ENCODE measurements at regions not wholly inside any gene's neighbourhood (a gene's known extent, or its start where the extent isn't known, plus 50 kb on each side); places are given as distances from the start of the nearest gene placed in this dataset.
"Not testable (repeated sequence)": the region's sequence is repeated elsewhere in the genome, so short reads cannot be mapped to it uniquely, and the experiment has no call there.

DNA sequence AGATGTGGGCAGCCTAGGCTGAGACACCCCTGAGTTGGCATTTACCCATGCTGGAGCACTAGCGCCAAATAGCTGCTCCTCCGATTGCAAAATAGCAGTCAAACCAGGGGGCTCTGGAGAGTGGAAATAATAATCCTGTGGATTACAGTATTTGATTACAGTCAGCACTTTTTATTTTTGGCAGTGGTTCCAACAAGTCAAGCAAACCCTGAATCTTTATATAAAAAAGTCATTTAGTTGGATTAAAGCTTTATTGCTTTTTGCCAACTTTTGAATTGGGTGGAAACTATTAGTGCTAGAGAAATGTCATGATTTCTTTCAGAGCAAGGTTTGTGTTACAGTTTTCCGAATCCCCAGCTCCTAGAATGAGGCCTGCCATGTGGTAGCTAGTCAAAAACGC lies 99.3 kb upstream of the FAM20A start:
- DNase-seq (ENCODE audit: low spot score), result no peak

DNA sequence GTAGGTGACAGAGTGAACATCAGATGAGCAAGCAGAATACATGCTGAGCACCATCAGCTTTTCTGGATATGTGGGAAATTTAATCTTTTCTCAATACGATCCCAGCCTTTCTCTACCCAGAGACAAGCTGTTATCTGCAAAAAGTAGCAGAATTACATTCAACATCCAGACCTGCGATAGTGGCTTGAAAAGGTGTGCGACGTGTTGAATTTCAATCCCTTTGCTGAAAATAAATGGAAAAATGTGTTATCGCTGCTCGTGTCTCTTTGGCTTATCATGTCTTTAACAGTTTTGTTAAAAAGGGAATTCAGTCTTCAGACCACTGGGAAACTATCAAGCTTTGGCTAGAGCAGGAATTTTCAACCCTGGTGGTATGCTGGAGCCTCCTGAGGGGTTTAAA lies 98.8 kb upstream of the FAM20A start:
- DNase-seq (ENCODE audit: low spot score), result no peak

DNA sequence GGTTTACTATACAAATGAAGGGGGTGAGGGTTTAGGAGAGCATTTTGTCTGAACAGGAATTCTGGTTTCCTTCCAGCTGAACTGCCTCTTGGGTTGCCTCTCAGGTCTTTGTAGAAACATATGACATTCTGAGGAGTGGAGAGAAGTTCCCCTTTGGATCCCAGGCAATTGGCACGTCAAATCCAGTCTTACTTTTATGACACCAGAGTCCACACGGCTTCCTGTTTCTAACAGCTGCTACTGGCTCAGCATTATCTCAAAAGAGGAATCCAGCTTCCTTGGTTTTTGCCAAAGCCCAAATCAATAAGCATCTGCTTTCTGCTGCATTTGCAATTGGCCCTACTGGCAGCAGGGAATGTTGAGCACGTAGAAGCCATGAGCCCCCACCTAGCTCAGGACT lies 97.6 kb upstream of the FAM20A start:
- no peak for DNase-seq (ENCODE audit: low spot score)

DNA sequence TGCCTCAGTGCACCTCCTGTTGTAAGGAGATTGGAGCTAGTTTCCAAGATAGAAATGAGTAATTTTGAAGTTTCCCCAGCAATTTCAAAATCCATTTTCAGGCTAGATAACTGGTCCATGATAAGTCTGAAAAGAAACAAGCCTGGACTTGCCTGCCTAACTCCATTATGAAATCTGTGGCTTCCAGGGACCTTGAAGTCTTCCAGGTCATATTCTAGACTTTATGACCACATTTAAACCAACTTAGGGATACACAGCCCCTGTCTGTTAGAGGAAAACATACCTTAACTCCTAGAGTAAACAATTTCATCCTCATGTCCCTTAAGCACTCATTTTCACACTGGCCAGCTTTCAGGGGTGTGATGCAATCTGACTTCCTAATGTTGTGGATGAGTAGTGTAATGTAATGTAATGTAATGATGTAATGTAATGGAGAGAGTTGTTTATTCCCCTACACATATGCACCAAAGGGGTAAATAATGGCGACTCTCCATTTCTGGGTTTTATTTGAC lies 96.7 kb upstream of the FAM20A start:
- peak; percentile 60 for DNase-seq (ENCODE audit: low spot score)

DNA sequence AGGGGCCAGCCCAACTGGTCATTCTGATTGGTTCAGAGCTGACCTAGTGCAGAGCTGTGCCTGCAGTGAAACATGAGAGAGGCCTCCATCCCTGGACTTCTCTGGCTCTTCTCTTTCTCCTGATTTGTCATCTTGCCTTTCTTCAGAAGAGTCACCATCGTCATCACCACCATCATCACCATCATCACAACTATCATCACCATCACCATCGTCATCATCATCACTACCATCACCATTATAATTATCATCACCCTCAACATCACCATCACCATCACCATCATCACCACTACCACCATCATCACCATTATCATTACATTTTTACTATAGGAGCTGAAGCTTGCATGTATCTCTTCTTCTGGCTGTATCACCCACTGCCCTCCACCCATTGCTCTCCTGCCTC lies 94.5 kb upstream of the FAM20A start:
- no peak for DNase-seq (ENCODE audit: low spot score)

GRCh38 chr17:68694791-68695485 lies 93.8 kb upstream of the FAM20A start:
- DNase-seq (ENCODE audit: low spot score), result no peak

DNA sequence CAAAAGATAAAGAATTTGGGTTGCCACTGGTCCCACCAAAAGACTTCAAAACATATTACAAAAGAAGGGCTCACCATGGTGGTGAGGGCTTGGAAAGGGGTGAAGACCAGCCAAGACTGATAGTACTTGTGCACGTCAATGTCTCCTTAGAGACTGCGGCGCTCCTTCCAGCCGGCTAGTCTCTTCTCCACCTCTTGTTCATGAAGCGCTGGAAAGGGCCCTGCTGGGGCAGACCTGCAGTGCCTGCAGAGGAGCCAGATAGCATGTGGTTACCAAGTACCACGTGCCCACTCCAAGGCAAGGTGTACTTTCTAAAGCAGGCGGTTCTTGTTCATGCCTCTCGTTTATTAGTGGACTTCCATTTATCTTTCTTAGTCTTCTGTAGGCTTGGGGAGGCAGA lies 92.7 kb upstream of the FAM20A start:
- DNase-seq (ENCODE audit: low spot score), result no peak

GRCh38 chr17:68693466-68693865 lies 92.3 kb upstream of the FAM20A start:
- DNase-seq (ENCODE audit: low spot score), result no peak

GRCh38 chr17:68686108-68686988 lies 85.2 kb upstream of the FAM20A start:
- no peak for DNase-seq (ENCODE audit: low spot score)

- peak; percentile 35 for DNase-seq (ENCODE audit: low spot score)
Measured at GRCh38 chr17:68684949-68685357, 83.8 kb upstream of the FAM20A start.

DNA sequence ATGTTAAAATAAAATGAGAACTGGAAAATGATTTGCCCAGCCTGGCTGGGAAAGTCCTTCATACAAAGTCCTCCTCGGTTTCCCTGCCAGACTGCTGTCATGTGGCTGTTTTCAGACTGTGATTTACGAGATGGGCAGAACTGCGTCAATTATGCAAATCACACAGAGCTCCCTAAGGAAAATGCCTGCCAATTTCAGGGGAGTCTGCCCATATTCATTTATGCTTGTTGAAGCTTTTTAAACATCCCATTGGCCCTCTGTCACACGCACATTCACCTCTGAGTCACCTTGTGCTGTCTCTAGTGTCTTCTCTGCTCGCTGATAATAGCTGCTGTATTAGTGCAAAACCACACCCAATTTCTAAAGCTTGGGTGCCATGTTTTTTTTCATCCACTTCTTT lies 81.7 kb upstream of the FAM20A start:
- no peak for DNase-seq (ENCODE audit: low spot score)

- no peak for DNase-seq (ENCODE audit: low spot score)
Measured at GRCh38 chr17:68679882-68680281, 78.7 kb upstream of the FAM20A start.

GRCh38 chr17:68676856-68677255 lies 75.7 kb upstream of the FAM20A start:
- DNase-seq (ENCODE audit: low spot score), result no peak

DNA sequence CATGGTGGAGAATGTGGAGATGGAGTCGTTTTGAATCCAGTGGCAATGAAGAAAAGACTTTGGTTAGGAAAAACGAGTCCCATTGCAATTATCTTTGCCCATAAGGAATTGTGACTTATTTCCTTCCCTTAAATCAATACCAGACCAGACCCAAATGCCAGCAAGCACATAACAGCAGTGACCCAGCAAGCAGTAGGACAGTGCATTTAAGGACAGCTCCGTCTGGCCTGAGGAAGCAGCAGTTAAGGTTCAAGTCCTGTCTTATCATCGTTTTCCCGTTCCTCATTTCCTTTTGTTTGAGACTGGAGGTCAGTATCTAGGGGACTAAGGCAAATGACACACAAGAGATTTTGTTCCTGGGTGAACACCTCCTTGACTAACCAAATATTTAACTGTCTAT lies 74.6 kb upstream of the FAM20A start:
- DNase-seq (ENCODE audit: low spot score), result no peak

GRCh38 chr17:68674029-68674925 lies 73.1 kb upstream of the FAM20A start:
- peak; percentile 38 for DNase-seq (ENCODE audit: low spot score)

DNA sequence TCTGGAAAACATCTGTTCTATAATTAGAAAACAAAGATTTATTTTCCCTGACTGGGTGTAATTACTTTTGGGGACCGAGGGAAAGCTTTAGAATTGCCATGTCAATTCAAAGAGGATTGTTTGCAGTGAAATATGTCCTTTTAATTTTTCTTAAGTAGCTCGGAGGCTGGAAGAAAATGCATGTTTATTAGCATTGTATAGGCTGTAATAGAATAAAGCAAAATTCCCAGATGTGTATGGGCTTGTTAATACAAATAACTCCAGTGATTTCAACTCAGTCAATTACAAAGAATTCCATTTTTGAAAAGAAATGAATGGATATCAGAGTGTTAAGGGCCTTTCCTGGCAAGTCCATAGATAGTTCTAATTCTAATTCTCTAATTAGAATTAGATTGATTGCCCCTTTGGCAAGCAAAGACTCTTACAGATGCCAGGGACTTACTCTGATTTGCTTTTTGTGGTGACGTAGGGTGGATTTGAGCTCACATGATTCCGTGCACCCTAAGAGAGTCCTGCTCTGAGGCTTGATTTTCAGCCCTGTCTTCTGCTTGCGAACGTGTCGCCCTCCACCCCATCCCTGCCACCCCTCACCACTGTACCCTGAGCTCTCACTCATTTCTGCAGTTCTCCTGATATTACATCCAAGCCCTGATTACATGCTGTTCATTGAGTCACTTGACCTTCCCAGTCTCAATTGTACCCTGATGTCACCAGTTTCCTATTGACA lies 70.0 kb upstream of the FAM20A start:
- no peak for DNase-seq (ENCODE audit: low spot score)

DNA sequence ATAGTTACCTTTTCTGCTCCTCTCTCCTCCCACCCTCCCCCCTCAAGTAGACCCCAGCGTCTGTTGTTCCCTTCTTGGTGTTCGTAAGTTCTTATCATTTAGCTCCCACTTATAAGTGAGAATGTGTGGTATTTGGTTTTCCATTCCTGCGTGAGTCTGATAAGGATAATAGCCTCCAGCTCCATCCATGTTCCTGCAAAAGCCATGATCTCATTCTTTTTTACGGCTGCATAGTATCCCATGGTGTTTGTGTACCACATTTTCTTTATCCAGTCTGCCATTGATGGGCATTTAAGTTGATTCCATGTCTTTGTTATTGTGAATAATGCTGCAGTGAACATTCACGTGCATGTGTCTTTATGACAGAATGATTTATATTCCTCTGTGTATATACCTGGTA lies 65.3 kb upstream of the FAM20A start:
- not testable (repeated sequence) for DNase-seq (ENCODE audit: low spot score)

- no peak for DNase-seq (ENCODE audit: low spot score)
Measured at GRCh38 chr17:68665373-68665772, 64.2 kb upstream of the FAM20A start.

DNA sequence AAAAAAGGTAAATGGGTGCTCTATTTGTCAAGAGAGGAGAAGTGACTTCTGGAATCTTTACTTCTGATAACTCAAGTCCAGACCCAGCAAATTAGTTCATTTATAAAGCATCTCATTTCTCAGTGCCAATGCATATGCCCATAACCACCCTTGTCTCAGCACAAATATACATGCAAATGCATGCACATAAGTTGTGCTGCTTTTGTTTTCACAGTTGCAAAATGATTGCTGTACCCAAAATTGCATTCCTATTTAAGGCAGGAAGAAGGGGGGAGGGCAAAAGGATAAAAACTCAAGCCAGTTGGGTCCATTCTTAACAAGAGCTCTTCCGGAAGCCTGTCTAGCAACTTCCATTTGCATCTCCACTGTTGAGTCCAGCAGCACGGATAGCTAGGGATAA lies 61.3 kb upstream of the FAM20A start:
- DNase-seq (ENCODE audit: low spot score), result no peak

- DNase-seq (ENCODE audit: low spot score), result no peak
Measured at GRCh38 chr17:68662037-68662432, 60.9 kb upstream of the FAM20A start.

DNA sequence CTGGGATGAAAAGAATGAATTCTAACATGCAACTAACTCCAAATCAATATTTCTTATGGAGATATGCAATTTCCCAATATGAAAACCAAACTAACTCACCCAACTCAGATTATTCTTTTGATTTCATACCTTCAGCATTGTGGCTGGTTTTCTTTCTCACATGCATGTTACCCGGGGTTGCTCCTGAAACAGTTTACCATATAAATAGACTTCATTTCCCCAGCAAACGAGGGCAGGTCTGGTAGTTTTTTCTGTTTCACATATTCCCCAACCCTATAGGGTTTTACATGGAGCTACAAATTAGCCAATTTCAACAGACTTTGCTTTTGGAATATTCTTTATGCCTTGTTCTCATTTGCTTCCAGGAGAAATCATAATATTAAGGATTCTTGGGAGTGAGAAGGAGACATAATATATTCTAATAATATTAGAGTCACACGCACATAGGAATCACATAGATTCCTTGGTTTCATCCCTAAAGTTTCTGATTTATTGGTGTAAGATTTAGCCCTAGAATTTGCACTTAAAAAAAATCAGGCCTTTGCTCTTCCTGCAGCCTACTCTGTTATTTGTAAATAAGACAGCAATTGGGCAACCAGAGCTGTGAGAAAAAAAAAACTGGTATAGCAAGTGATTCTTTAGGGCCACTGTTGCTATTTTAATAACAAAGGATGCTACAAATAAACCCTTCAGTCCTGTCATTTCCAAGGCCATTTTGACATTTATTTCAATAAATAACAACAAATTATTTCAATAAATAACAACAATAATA lies 60.3 kb upstream of the FAM20A start:
- DNase-seq (ENCODE audit: low spot score), result no peak
